ENCODE measurements at regions not wholly inside any gene's neighbourhood (a gene's known extent, or its start where the extent isn't known, plus 50 kb on each side); places are given as distances from the start of the nearest gene placed in this dataset.

DNA sequence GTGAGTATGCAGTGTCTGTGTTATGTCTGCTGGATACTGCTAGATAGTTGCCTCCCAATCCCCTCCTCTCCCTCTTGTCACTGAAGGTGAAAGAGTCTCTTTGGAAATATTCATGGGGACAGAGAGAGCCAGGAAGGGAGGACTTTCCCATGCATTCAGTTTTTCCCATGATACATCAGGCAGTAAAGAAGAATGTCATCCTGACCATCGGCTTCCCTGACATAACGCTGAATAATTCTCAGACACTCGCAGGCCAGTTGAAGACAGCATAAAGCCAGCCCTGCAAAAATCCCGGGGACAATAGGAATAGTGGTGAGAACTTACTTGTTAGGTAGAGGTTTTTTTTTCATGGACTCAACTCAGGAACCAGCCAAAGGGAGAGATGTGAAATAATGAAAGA, 58.1 kb downstream of the KLF4 start:
- Mint-ChIP-seq H3K9me3 (no peaks in the 10 kb centered on the region), H3K36me3 (no peaks in the 10 kb centered on the region), H3K4me3 (no peak overlapping the region), H3K27ac (no peak overlapping the region), H3K4me1 (no peaks in the 10 kb centered on the region)
- no peak for ATAC-seq
- no peak for DNase-seq (ENCODE audit: low spot score in 2 of 2)

DNA sequence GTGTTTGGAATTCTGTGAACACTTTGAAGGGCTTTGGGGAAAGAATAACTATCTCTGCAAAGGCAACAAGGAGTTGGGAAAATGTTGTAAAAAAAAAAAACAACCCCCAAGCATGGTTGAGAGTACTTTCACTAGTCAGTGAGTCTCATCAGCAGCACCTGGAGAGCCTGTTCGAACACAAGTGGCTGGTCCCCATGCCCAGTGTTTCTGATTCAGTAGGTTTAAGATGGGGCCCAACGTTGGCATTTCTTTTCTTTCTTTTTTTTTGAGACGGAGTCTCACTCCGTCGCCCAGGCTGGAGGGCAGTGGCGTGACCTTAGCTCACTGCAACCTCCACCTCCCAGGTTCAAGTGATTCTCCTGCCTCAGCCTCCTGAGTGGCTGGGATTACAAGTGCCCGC, 59.5 kb downstream of the KLF4 start:
- ATAC-seq = no peak
- Mint-ChIP-seq H3K36me3 (no peaks in the 10 kb centered on the region), H3K9me3 (no peaks in the 10 kb centered on the region), H3K27ac (no peak overlapping the region), H3K4me3 (no peak overlapping the region), H3K4me1 (peaks cover 5% of the 10 kb centered on the region)
- no peak for DNase-seq (ENCODE audit: low spot score in 2 of 2)

DNA sequence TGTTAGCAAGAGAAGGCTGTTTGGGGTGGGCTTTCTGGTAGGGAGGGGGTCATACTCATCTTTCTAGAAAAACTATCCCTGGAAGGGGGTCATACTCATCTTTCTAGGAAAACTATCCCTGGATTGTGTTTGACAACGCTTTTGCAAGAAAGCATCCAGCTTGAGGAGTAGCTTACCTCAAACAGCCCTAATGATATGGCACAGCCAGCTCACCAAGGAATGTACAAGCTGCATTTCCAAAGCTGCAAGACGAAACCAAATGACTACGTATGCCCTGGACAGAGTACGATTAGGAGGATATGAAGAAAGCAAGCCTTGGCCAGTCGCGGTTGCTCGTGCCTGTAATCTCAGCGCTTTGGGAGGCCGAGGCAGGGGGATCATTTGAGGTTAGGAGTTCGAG, 63.4 kb downstream of the KLF4 start:
- ATAC-seq (no peak), DNase-seq (ENCODE audit: low spot score in 2 of 2) (no peak)
- Mint-ChIP-seq H3K27ac (no peak overlapping the region), H3K4me1 (peaks cover 8% of the 10 kb centered on the region), H3K36me3 (no peaks in the 10 kb centered on the region), H3K4me3 (no peak overlapping the region), H3K9me3 (no peaks in the 10 kb centered on the region)

DNA sequence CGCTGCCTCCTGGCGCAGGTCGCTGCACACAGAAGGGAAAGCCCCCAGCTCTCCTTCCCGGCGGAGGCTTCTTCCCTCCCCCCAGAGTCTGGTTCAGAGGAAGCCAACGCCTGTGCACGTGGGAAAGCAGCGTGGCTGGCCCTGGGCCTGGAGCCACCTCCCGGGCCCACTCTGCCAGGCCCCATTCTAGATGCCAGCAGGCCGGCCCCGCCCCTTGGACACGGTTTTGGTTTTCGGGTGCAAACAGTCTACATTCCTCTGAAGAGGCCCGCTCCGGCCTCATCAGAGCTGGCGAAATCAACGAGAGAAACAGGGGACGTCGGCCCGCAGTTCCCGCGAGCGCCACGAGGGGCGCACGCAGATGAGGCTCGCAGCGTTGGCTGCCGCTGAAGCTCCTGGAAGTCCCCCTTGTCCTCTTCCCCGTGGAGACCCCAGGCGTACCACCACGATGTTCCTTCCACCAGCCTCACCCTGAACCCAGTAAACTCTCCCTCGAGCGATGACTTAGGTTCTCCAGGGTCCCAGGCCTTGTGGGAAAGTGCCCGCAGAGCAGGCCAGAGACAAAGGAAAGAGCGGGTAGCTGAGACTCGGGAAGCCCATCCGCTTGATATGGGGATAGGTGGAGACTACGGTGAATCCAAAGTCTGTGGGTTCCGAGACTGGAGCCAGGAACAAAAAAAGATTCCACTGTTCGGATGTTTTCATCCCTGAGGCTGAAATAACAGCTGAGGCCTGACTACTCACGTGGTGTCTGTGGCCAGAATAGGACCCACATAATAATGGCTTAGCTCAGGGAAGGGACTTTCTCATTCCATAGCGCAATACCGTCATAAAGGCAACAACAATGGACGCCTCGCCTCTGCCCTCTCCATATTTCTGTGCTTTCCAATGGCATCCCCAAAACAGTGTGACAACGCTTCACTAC, 64.2 kb downstream of the KLF4 start:
- Mint-ChIP-seq H3K36me3 (no peaks in the 10 kb centered on the region), H3K27ac (no peak overlapping the region), H3K9me3 (no peaks in the 10 kb centered on the region), H3K4me3 (peak overlapping the region; percentile 47), H3K4me1 (peaks cover 8% of the 10 kb centered on the region)
- ATAC-seq (peak; percentile 70), DNase-seq (ENCODE audit: low spot score in 2 of 2) (peak; percentile 49 to 78)

DNA sequence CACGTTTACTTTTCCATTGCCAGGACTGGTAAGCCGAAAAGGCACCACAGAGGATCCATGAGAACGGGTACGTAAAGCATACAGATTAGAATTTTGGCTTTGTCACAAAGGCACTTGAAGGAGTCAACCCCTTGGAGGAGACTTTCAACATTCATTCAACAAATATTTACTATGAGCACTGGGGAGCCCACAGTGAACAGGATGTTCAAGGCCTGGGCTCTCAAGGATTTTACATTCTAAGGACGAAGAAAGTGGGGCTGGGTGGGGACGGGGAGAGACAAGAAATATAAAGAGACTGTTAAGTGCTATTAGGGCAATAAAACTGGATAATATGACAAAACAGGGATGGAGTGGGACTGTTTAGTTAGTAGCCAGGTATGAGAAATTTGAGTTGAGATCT, 66.0 kb downstream of the KLF4 start:
- no peak overlapping the region for H3K4me3 Mint-ChIP-seq
- H3K9me3 Mint-ChIP-seq = no peaks in the 10 kb centered on the region
- ATAC-seq (no peak), DNase-seq (ENCODE audit: low spot score in 2 of 2) (no peak)
- H3K4me1 Mint-ChIP-seq = peaks cover 8% of the 10 kb centered on the region
- H3K27ac Mint-ChIP-seq = no peak overlapping the region
- H3K36me3 Mint-ChIP-seq = no peaks in the 10 kb centered on the region

DNA sequence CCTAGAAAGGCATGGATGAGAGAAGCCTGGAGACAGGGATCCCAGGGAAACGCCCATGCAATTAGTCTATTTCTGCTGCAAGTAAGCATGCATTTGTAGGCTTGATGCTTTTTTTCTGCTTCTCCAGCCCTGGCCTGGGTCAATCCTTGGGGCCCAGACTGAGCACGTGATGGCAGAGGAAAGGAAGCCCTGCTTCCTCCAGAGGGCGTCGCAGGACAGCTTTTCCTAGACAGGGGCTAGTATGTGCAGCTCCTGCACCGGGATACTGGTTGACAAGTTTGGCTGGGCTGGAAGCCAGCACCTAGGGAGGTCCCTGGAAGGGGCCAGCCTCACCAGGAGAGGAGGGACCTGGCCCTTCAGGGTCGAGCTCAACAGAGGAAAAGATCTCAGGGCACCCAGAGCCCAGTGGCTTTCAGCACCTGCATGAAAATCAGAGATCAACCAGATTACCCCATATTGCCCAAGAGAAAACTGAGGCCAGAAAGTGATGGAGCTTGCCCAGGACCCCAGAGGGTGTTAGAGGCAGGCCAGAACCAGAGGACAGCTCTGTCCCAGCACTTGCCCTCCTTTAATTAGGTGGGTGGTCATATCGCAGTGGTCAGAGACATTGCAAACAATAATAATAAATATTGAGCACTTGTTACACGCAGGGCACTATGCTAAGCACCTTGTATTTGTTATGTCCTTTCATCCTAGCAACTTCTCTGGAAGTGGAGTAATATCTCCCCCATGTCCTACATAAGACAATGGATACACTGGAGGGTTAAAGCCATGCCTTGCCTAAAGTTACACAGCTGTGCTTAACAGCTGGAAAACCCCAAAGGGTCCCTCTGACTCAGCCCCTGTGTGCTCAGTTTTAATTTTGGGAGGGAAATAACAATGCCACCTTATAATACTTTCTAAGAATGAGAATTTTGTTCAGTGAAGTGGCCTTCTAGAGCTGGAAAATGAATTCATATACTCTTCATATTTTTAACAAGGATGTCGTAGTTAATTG, 67.1 kb downstream of the KLF4 start:
- H3K36me3 Mint-ChIP-seq = no peaks in the 10 kb centered on the region
- ATAC-seq = peak; percentile 58
- no peak for DNase-seq (ENCODE audit: low spot score in 2 of 2)
- H3K9me3 Mint-ChIP-seq = no peaks in the 10 kb centered on the region
- H3K4me1 Mint-ChIP-seq = peaks cover 8% of the 10 kb centered on the region
- no peak overlapping the region for H3K27ac Mint-ChIP-seq
- no peak overlapping the region for H3K4me3 Mint-ChIP-seq

- Mint-ChIP-seq H3K4me3 (no peak overlapping the region), H3K36me3 (no peaks in the 10 kb centered on the region)
These were observed 79.1 kb downstream of the KLF4 start for GRCh38 chr9:107410420-107410819.

GRCh38 chr9:107409581-107410389, 79.8 kb downstream of the KLF4 start:
- Mint-ChIP-seq H3K9me3 (peaks cover 2% of the 10 kb centered on the region), H3K27ac (no peak overlapping the region), H3K36me3 (no peaks in the 10 kb centered on the region), H3K4me1 (no peaks in the 10 kb centered on the region), H3K4me3 (no peak overlapping the region)
- no peak for DNase-seq (ENCODE audit: low spot score in 2 of 2)
- ATAC-seq = no peak

More at GRCh38 chr9:107410420-107410819, 79.1 kb downstream of the KLF4 start:
- ATAC-seq = no peak
- DNase-seq (ENCODE audit: low spot score in 2 of 2) = no peak
- Mint-ChIP-seq H3K4me1 (no peaks in the 10 kb centered on the region), H3K9me3 (peaks cover 2% of the 10 kb centered on the region), H3K27ac (no peak overlapping the region)

GRCh38 chr9:107407675-107408074, 81.9 kb downstream of the KLF4 start:
- Mint-ChIP-seq H3K4me3 (no peak overlapping the region), H3K27ac (no peak overlapping the region), H3K4me1 (no peaks in the 10 kb centered on the region), H3K36me3 (no peaks in the 10 kb centered on the region), H3K9me3 (no peaks in the 10 kb centered on the region)
- no peak for DNase-seq (ENCODE audit: low spot score in 2 of 2)
- no peak for ATAC-seq

DNA sequence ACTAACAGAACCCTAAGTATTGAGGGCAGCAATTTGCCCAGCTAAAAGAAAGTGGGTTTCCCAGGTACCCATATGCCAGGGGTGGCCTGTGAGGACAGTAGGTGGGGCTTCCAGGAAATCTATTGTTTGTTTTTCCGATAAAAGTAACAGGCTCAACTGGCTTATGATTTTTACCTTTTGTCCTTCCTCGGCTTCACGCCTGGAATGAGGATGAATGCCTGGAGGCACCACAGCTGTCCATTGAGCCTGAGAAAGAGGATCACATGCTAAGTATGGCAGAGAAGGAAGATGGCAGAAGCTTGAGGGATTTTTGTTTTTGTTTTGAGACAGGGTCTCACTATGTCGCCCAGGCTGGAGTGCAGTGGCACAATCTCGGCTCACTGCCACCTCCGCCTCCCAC, 84.1 kb downstream of the KLF4 start:
- Mint-ChIP-seq H3K36me3 (no peaks in the 10 kb centered on the region), H3K27ac (no peak overlapping the region), H3K4me3 (no peak overlapping the region), H3K9me3 (no peaks in the 10 kb centered on the region), H3K4me1 (no peaks in the 10 kb centered on the region)
- ATAC-seq (no peak), DNase-seq (ENCODE audit: low spot score in 2 of 2) (no peak)

GRCh38 chr9:107404736-107405135, 84.8 kb downstream of the KLF4 start:
- ATAC-seq = no peak
- Mint-ChIP-seq H3K36me3 (no peaks in the 10 kb centered on the region), H3K4me3 (no peak overlapping the region), H3K9me3 (no peaks in the 10 kb centered on the region), H3K4me1 (no peaks in the 10 kb centered on the region), H3K27ac (no peak overlapping the region)
- DNase-seq (ENCODE audit: low spot score in 2 of 2) = no peak

DNA sequence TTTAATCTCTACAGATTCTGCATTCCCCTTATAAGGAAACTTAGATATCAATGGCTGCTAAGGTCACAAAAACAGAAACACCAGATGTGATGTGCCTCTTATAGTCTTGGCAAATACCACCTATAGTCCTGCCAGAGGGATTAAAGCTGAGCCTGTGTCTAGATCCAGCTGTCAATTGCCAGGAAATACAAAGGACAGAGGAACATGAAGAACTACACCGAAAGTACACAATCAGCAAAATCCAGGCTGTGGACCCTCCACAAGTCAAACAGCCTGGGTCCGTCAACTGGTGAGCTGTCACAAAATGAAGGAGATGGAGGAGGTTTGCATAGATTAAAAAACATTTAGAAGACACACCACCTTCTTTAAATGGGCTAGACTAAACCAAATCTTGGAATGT, 85.4 kb downstream of the KLF4 start:
- no peaks in the 10 kb centered on the region for H3K4me1 Mint-ChIP-seq
- H3K4me3 Mint-ChIP-seq = no peak overlapping the region
- H3K27ac Mint-ChIP-seq = no peak overlapping the region
- no peaks in the 10 kb centered on the region for H3K9me3 Mint-ChIP-seq
- ATAC-seq (no peak), DNase-seq (ENCODE audit: low spot score in 2 of 2) (no peak)
- H3K36me3 Mint-ChIP-seq = no peaks in the 10 kb centered on the region

- Mint-ChIP-seq H3K4me3 (no peak overlapping the region), H3K27ac (no peak overlapping the region), H3K4me1 (no peaks in the 10 kb centered on the region), H3K36me3 (no peaks in the 10 kb centered on the region), H3K9me3 (no peaks in the 10 kb centered on the region)
- DNase-seq (ENCODE audit: low spot score in 2 of 2) = no peak
- ATAC-seq = no peak
These were observed 92.2 kb downstream of the KLF4 start for GRCh38 chr9:107397076-107398044.

GRCh38 chr9:107394264-107394663, 95.3 kb downstream of the KLF4 start:
- ATAC-seq (no peak), DNase-seq (ENCODE audit: low spot score in 2 of 2) (no peak)
- no peaks in the 10 kb centered on the region for H3K9me3 Mint-ChIP-seq
- H3K36me3 Mint-ChIP-seq = no peaks in the 10 kb centered on the region
- no peaks in the 10 kb centered on the region for H3K4me1 Mint-ChIP-seq
- no peak overlapping the region for H3K27ac Mint-ChIP-seq
- no peak overlapping the region for H3K4me3 Mint-ChIP-seq
